Right lobe of liver (tissue), 4 donors: ENCODE measurements at regions not wholly inside any gene's neighbourhood (a gene's known extent, or its start where the extent isn't known, plus 50 kb on each side); places are given as distances from the start of the nearest gene placed in this dataset.

Experiments
- POLR2A ChIP-seq: fragments of 450-650 bp; IDR thresholded peaks from one replicate; pipeline ENCODE4 v1.6.1; 2017; ENCODE audit warnings: antibody characterized with exemption, mild to moderate bottlenecking
- TF ChIP-seq, protein P1 (sequence below), 4 donors: fragments of 200-600 bp in 3 of 4; fragments of 450-650 bp in 1 of 4; IDR thresholded peaks; one replicate each; pipeline versions ENCODE4 v1.5.1 to v1.8.0; 2016 to 2022; ENCODE audit warnings: antibody characterized with exemption in 4 of 4, mild to moderate bottlenecking in 2 of 4
- donor health status: DM: no; HTN: no; CAD: no.
- donor health status: DM: no; HTN: no; CAD: no.
- donor health status: DM: no; HTN: yes; CAD: no.

- TF ChIP-seq, protein P1, sequence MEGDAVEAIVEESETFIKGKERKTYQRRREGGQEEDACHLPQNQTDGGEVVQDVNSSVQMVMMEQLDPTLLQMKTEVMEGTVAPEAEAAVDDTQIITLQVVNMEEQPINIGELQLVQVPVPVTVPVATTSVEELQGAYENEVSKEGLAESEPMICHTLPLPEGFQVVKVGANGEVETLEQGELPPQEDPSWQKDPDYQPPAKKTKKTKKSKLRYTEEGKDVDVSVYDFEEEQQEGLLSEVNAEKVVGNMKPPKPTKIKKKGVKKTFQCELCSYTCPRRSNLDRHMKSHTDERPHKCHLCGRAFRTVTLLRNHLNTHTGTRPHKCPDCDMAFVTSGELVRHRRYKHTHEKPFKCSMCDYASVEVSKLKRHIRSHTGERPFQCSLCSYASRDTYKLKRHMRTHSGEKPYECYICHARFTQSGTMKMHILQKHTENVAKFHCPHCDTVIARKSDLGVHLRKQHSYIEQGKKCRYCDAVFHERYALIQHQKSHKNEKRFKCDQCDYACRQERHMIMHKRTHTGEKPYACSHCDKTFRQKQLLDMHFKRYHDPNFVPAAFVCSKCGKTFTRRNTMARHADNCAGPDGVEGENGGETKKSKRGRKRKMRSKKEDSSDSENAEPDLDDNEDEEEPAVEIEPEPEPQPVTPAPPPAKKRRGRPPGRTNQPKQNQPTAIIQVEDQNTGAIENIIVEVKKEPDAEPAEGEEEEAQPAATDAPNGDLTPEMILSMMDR (IDR thresholded peaks at IDR 0.05): no peak
- TF ChIP-seq POLR2A: no peak
These were observed 305.5 kb downstream of the FAT4 start for GRCh38 chr4:125620066-125620860.
